ENCODE measurements at regions not wholly inside any gene's neighbourhood (a gene's known extent, or its start where the extent isn't known, plus 50 kb on each side); places are given as distances from the start of the nearest gene placed in this dataset.

DNA sequence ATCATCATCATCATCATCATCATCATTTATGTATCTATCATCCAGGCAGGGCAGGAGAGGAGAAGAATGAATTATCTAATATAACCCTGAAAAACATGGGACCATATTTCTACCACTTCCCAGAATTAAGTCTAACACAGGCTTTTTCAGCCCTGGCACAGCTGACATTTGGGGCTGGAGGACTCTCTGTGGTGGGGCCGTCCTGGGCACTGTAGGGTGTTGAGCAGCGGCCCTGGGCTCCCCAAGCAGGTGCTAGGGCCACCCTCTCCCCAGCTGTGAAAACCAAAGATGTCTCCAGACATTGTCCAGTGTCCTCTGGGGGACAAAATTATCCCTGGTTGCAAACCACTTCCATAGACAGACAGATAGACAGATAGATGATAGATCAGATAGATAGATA lies 288.4 kb downstream of the CRLF2 start:
- no peak for TF ChIP-seq ESRRG (CRISPR knock-in tag; IDR thresholded peaks at IDR 0.05)
- TF ChIP-seq TCF4 (CRISPR knock-in tag; IDR thresholded peaks at IDR 0.05; ENCODE audit: borderline replicate concordance), result no peak
- TF ChIP-seq, protein P1, sequence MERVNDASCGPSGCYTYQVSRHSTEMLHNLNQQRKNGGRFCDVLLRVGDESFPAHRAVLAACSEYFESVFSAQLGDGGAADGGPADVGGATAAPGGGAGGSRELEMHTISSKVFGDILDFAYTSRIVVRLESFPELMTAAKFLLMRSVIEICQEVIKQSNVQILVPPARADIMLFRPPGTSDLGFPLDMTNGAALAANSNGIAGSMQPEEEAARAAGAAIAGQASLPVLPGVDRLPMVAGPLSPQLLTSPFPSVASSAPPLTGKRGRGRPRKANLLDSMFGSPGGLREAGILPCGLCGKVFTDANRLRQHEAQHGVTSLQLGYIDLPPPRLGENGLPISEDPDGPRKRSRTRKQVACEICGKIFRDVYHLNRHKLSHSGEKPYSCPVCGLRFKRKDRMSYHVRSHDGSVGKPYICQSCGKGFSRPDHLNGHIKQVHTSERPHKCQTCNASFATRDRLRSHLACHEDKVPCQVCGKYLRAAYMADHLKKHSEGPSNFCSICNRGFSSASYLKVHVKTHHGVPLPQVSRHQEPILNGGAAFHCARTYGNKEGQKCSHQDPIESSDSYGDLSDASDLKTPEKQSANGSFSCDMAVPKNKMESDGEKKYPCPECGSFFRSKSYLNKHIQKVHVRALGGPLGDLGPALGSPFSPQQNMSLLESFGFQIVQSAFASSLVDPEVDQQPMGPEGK (CRISPR knock-in tag; IDR thresholded peaks at IDR 0.05; ENCODE audit: borderline replicate concordance), result no peak
- TF ChIP-seq ZNF565 (CRISPR knock-in tag; conservative IDR thresholded peaks at IDR 0.05; ENCODE audit: low read depth), result no peak
- TF ChIP-seq RARB (CRISPR knock-in tag; IDR thresholded peaks at IDR 0.05), result no peak
- TF ChIP-seq ZC3H10 (CRISPR knock-in tag; IDR thresholded peaks at IDR 0.05), result no peak
